ENCODE measurements at regions not wholly inside any gene's neighbourhood (a gene's known extent, or its start where the extent isn't known, plus 50 kb on each side); places are given as distances from the start of the nearest gene placed in this dataset.
A peak's percentile ranks its signal among the peaks of the same experiment; 100 is the strongest.
"Not testable (repeated sequence)": the region's sequence is repeated elsewhere in the genome, so short reads cannot be mapped to it uniquely, and the experiment has no call there.

- 11 to 100% (median 78%) methylated on average over 1 to 3 of the region's 4 CpGs; no CpG with 5 or more reads in 5 of the 10 experiments for WGBS, 10 experiments
- in situ Hi-C loops (cut with MboI; ENCODE audit: low pct_unique_long_range_greater_than_20kb in 2 of 9, low sequenced_read_pairs in 9 of 9, unreplicated experiment in 9 of 9) = loop anchor here in 2 of 9 experiments (25.0 kb wide), 2 partner anchors 222 to 322 kb away; partner anchors contain the start of gene ST8SIA1 (in 1 of the 2)
- Histone ChIP-seq H3K27ac (no peak overlapping the region), H3K4me3 (no peak overlapping the region), H3K4me1 (replicated peaks in 1 of 2) (peaks cover 0 to 6% of the 10 kb centered on the region in 2 donors)
- no peak for ATAC-seq (replicated peaks in 6 of 8)
Measured at GRCh38 chr12:22115711-22116110, 69.7 kb downstream of the CMAS start.

DNA sequence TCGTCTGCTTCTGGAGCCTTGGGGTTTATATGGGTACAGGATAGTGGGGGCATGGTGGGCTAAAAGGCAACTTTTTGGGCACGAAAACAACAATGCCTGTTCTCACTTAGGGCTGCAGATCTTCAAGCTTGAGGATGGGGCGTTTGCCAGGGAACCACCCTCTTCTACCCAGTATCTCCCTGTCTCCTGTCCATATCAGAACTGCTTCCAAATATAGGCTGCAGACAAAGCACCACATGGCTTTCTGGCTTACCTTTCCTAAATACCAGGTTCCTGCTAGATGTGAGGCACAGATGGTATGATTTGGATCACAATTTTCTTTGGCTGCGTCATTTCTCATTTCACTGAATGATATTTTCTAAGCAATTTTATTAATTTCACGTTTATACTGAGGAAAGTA is 70.4 kb downstream of the CMAS start:
- WGBS, 10 experiments = 8 to 94% (median 71%) methylated on average over 1 to 4 of the region's 5 CpGs; no CpG with 5 or more reads in 1 of the 10 experiments
- no peak for ATAC-seq (replicated peaks in 6 of 8)
- Histone ChIP-seq H3K27ac (no peak overlapping the region), H3K4me1 (replicated peaks in 1 of 2) (peaks cover 0 to 6% of the 10 kb centered on the region in 2 donors), H3K4me3 (no peak overlapping the region)
- in situ Hi-C loops (cut with MboI; ENCODE audit: low pct_unique_long_range_greater_than_20kb in 2 of 9, low sequenced_read_pairs in 9 of 9, unreplicated experiment in 9 of 9) = loop anchor here in 2 of 9 experiments (25.0 kb wide), 2 partner anchors 221 to 321 kb away; partner anchors contain the start of gene ST8SIA1 (in 1 of the 2)

GRCh38 chr12:22117563-22118237 is 71.7 kb downstream of the CMAS start:
- in situ Hi-C loops (cut with MboI; ENCODE audit: low pct_unique_long_range_greater_than_20kb in 2 of 9, low sequenced_read_pairs in 9 of 9, unreplicated experiment in 9 of 9) = loop anchor here in 2 of 9 experiments (25.0 kb wide), 2 partner anchors 220 to 320 kb away; partner anchors contain the start of gene ST8SIA1 (in 1 of the 2)
- H3K27ac ChIP-seq = no peak overlapping the region
- peak in 5 of 8 experiments; percentile 60 to 80 (median 66) for ATAC-seq (replicated peaks in 6 of 8)
- peaks cover 0 to 12% of the 10 kb centered on the region in 2 donors for H3K4me1 ChIP-seq (replicated peaks in 1 of 2)
- H3K4me3 ChIP-seq = no peak overlapping the region
- WGBS, 10 experiments = 18 to 100% (median 83%) methylated on average over 1 to 3 of the region's 3 CpGs; no CpG with 5 or more reads in 2 of the 10 experiments

GRCh38 chr12:22118238-22118790 is 72.3 kb downstream of the CMAS start:
- H3K4me1 ChIP-seq (replicated peaks in 1 of 2) = peaks cover 0 to 12% of the 10 kb centered on the region in 2 donors
- in situ Hi-C loops (cut with MboI; ENCODE audit: low pct_unique_long_range_greater_than_20kb in 2 of 9, low sequenced_read_pairs in 9 of 9, unreplicated experiment in 9 of 9) = loop anchor here in 2 of 9 experiments (25.0 kb wide), 2 partner anchors 219 to 319 kb away; partner anchors contain the start of gene ST8SIA1 (in 1 of the 2)
- H3K27ac ChIP-seq = no peak overlapping the region
- peak in 5 of 8 experiments; percentile 44 to 79 (median 60) for ATAC-seq (replicated peaks in 6 of 8)
- no peak overlapping the region for H3K4me3 ChIP-seq
- 0 to 94% (median 69%) methylated on average over 1 to 3 of the region's 3 CpGs; no CpG with 5 or more reads in 1 of the 10 experiments for WGBS, 10 experiments

GRCh38 chr12:22121224-22121623 is 75.2 kb downstream of the CMAS start:
- Histone ChIP-seq H3K4me1 (replicated peaks in 1 of 2) (peaks cover 0 to 12% of the 10 kb centered on the region in 2 donors), H3K27ac (no peak overlapping the region), H3K4me3 (no peak overlapping the region)
- in situ Hi-C loops (cut with MboI; ENCODE audit: low pct_unique_long_range_greater_than_20kb in 2 of 9, low sequenced_read_pairs in 9 of 9, unreplicated experiment in 9 of 9) = loop anchor here in 2 of 9 experiments (25.0 kb wide), 2 partner anchors 216 to 316 kb away; partner anchors contain the start of gene ST8SIA1 (in 1 of the 2)
- 0 to 83% (median 57%) methylated on average over 1 to 3 of the region's 4 CpGs; no CpG with 5 or more reads in 6 of the 10 experiments for WGBS, 10 experiments
- ATAC-seq (replicated peaks in 6 of 8) = no peak

DNA sequence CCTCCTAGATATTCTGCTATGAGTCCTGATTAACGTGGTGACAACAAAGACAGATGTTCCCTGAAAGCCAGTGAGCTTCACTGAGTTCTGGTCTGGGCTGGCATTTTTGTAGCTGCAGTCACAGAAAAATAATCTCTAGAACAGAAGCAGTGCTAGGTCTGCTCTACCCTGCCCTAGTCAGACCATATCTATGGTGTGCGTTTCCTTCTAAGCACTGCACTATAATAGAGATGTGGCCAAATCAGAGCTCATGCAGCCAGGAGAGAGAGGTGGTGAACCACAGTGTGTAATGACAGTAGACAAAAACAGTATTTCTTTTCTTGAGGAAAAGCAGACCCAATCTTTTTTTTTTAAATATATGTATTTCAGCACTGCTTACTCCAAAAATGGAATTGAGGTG is 76.3 kb downstream of the CMAS start:
- 0 to 100% (median 44%) methylated on average over 1 to 2 of the region's 2 CpGs; no CpG with 5 or more reads in 4 of the 10 experiments for WGBS, 10 experiments
- Histone ChIP-seq H3K27ac (peak overlapping the region in 1 of 2 donors; percentile 44), H3K4me1 (replicated peaks in 1 of 2) (peaks cover 0 to 12% of the 10 kb centered on the region in 2 donors), H3K4me3 (no peak overlapping the region)
- in situ Hi-C loops (cut with MboI; ENCODE audit: low pct_unique_long_range_greater_than_20kb in 2 of 9, low sequenced_read_pairs in 9 of 9, unreplicated experiment in 9 of 9) = loop anchor here in 2 of 9 experiments (25.0 kb wide), 2 partner anchors 215 to 315 kb away; partner anchors contain the start of gene ST8SIA1 (in 1 of the 2)
- ATAC-seq (replicated peaks in 6 of 8) = peak in 6 of 8 experiments; percentile 43 to 94 (median 73)

- ATAC-seq (replicated peaks in 6 of 8) = no peak
- 7 to 100% (median 76%) methylated on average over 1 to 2 of the region's 2 CpGs; no CpG with 5 or more reads in 4 of the 10 experiments for WGBS, 10 experiments
- Histone ChIP-seq H3K4me1 (replicated peaks in 1 of 2) (peaks cover 0 to 5% of the 10 kb centered on the region in 2 donors), H3K27ac (no peak overlapping the region), H3K4me3 (no peak overlapping the region)
- in situ Hi-C loops (cut with MboI; ENCODE audit: low pct_unique_long_range_greater_than_20kb in 2 of 9, low sequenced_read_pairs in 9 of 9, unreplicated experiment in 9 of 9) = loop anchor here in 2 of 9 experiments (25.0 kb wide), 2 partner anchors 212 to 312 kb away; partner anchors contain the start of gene ST8SIA1 (in 1 of the 2)
Measured at GRCh38 chr12:22124987-22125386, 79.0 kb downstream of the CMAS start.

- H3K4me1 ChIP-seq (replicated peaks in 1 of 2); ATAC-seq (replicated peaks in 6 of 8); H3K4me3 ChIP-seq; in situ Hi-C loops (cut with MboI; ENCODE audit: low pct_unique_long_range_greater_than_20kb in 2 of 9, low sequenced_read_pairs in 9 of 9, unreplicated experiment in 9 of 9); H3K27ac ChIP-seq: not testable (repeated sequence)
- WGBS, 10 experiments = 0 to 86% (median 10%) methylated on average over 1 to 2 of the region's 2 CpGs; no CpG with 5 or more reads in 3 of the 10 experiments
Measured at GRCh38 chr12:22126101-22126500, 80.1 kb downstream of the CMAS start.

DNA sequence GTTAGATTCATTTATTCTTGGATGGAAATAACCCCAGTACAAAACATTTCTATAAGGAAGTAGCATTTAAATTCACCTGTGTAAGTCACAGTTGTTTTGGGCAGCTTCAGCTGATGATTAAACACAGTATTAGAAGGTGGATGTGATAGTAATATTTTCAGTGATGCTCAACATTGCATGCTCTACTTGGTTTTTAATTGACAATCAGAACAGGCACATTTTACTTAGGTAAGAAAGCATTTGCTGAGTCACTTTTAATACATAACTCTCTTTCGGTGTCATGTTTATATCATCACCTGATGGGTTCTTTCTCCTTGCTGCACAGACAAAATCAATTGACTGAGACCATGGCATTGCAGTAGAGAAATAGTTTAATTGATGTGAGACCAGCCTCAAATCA is 80.7 kb downstream of the CMAS start:
- Histone ChIP-seq H3K4me1 (replicated peaks in 1 of 2) (peaks cover 0 to 5% of the 10 kb centered on the region in 2 donors), H3K4me3 (no peak overlapping the region), H3K27ac (no peak overlapping the region)
- in situ Hi-C loops (cut with MboI; ENCODE audit: low pct_unique_long_range_greater_than_20kb in 2 of 9, low sequenced_read_pairs in 9 of 9, unreplicated experiment in 9 of 9) = no loop called here
- peak in 1 of 8 experiments; percentile 24 for ATAC-seq (replicated peaks in 6 of 8)
- 0 to 33% (median 0%) methylated on average over 1 of the region's 1 CpG; no CpG with 5 or more reads in 7 of the 10 experiments for WGBS, 10 experiments

- Histone ChIP-seq H3K4me1 (replicated peaks in 1 of 2) (no peaks in the 10 kb centered on the region), H3K4me3 (no peak overlapping the region), H3K27ac (no peak overlapping the region)
- 62 to 100% (median 88%) methylated on average over 2 to 3 of the region's 3 CpGs; no CpG with 5 or more reads in 1 of the 10 experiments for WGBS, 10 experiments
- in situ Hi-C loops (cut with MboI; ENCODE audit: low pct_unique_long_range_greater_than_20kb in 2 of 9, low sequenced_read_pairs in 9 of 9, unreplicated experiment in 9 of 9) = no loop called here
- ATAC-seq (replicated peaks in 6 of 8) = peak in 1 of 8 experiments; percentile 28
Measured at GRCh38 chr12:22130671-22131070, 84.7 kb downstream of the CMAS start.

DNA sequence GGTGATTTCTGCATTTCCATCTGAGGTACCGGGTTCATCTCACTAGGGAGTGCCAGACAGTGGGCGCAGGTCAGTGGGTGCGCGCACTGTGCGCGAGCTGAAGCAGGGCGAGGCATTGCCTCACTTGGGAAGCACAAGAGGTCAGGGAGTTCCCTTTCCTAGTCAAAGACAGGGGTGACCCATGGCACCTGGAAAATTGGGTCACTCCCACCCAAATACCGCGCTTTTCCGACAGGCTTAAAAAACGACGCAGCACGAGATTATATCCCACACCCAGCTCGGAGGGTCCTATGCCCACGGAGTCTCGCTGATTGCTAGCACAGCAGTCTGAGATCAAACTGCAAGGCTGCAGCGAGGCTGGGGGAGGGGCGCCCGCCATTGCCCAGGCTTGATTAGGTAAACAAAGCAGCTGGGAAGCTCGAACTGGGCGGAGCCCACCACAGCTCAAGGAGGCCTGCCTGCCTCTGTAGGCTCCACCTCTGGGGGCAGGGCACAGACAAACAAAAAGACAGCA is 90.6 kb downstream of the CMAS start:
- ATAC-seq (replicated peaks in 6 of 8); in situ Hi-C loops (cut with MboI; ENCODE audit: low pct_unique_long_range_greater_than_20kb in 2 of 9, low sequenced_read_pairs in 9 of 9, unreplicated experiment in 9 of 9); H3K4me3 ChIP-seq; H3K4me1 ChIP-seq (replicated peaks in 1 of 2); H3K27ac ChIP-seq: not testable (repeated sequence)
- 64% methylated on average over 9 of the region's 21 CpGs; no CpG with 5 or more reads in 9 of the 10 experiments for WGBS, 10 experiments
